ENCODE measurements at regions not wholly inside any gene's neighbourhood (a gene's known extent, or its start where the extent isn't known, plus 50 kb on each side); places are given as distances from the start of the nearest gene placed in this dataset.

DNA sequence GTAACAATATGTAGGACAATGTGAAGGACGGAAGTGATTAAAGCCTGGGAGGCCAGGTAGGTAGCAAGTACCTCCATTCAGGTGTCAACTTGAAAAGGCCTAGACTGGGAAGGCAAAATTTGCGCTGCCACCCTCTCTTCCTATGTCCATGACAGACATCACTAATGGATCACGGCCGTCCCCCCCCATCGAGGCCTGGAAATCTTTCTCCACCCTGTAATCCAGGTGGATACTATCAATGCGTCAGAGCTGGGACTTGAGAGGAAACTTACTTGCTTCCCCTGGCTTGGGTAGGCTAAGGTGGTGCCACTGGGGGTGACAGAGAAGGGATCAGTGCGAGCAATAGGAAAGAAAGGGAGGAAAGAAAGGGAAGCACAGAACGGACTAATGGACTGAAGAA is 156.1 kb downstream of the SALL1 start:
- DNase-seq (ENCODE audit: extremely low spot score in 2 of 2): no peak
- H3K27ac ChIP-seq: no peak overlapping the region
- H3K4me1 ChIP-seq: no peaks in the 10 kb centered on the region
- no peak overlapping the region for H3K4me3 ChIP-seq
- no peak for TF ChIP-seq POLR2A (IDR thresholded peaks at IDR 0.05)
- TF ChIP-seq, protein P1, sequence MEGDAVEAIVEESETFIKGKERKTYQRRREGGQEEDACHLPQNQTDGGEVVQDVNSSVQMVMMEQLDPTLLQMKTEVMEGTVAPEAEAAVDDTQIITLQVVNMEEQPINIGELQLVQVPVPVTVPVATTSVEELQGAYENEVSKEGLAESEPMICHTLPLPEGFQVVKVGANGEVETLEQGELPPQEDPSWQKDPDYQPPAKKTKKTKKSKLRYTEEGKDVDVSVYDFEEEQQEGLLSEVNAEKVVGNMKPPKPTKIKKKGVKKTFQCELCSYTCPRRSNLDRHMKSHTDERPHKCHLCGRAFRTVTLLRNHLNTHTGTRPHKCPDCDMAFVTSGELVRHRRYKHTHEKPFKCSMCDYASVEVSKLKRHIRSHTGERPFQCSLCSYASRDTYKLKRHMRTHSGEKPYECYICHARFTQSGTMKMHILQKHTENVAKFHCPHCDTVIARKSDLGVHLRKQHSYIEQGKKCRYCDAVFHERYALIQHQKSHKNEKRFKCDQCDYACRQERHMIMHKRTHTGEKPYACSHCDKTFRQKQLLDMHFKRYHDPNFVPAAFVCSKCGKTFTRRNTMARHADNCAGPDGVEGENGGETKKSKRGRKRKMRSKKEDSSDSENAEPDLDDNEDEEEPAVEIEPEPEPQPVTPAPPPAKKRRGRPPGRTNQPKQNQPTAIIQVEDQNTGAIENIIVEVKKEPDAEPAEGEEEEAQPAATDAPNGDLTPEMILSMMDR (IDR thresholded peaks at IDR 0.05): no peak
- no peak for TF ChIP-seq POLR2AphosphoS5 (IDR thresholded peaks at IDR 0.05; ENCODE audit: insufficient read depth in 1 of 2, low read depth in 1 of 2)
- H3K36me3 ChIP-seq: no peaks in the 10 kb centered on the region
- intact Hi-C loops (cut with DNase I): no loop called here
- H3K27me3 ChIP-seq: no peaks in the 10 kb centered on the region
- no peaks in the 10 kb centered on the region for H3K9me3 ChIP-seq

DNA sequence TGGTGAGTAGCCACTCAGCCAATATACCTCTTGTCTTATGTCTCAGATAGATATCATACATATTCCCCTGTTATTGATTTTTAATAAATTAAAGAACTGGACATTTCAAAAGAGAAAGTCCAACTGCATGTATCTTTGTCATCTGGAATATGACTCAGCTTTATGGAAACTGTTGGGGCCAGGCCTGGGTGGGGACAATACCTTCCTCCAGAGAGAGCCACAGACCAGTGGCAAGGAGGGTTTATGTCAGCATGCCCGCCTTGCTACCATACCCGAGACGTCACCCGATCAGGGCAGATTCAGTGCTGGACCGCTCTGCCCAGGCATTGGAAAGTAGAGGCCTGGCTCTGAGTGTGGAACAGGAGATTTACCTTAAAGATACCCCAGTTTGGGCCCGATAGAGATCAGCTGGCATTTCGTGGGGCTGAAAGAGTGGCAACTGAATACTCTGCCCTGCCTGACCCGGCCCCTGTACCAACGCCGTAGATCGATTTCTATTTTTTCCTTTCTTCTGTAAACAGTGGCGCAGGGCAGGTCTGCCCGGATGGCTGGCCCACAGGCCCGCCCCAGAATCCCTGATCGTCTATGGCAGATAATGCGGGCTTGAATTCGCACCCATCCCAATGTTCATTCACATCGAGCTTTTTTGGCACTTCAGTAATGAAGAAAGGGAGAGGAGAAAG is 158.6 kb downstream of the SALL1 start:
- H3K9me3 ChIP-seq: no peaks in the 10 kb centered on the region
- H3K27me3 ChIP-seq: no peaks in the 10 kb centered on the region
- no peak overlapping the region for H3K27ac ChIP-seq
- H3K4me1 ChIP-seq: no peaks in the 10 kb centered on the region
- no peak for TF ChIP-seq POLR2AphosphoS5 (IDR thresholded peaks at IDR 0.05; ENCODE audit: insufficient read depth in 1 of 2, low read depth in 1 of 2)
- TF ChIP-seq, protein P1 (IDR thresholded peaks at IDR 0.05): no peak
- no peak for TF ChIP-seq POLR2A (IDR thresholded peaks at IDR 0.05)
- no peak overlapping the region for H3K4me3 ChIP-seq
- no peaks in the 10 kb centered on the region for H3K36me3 ChIP-seq
- intact Hi-C loops (cut with DNase I): no loop called here
- no peak for DNase-seq (ENCODE audit: extremely low spot score in 2 of 2)

DNA sequence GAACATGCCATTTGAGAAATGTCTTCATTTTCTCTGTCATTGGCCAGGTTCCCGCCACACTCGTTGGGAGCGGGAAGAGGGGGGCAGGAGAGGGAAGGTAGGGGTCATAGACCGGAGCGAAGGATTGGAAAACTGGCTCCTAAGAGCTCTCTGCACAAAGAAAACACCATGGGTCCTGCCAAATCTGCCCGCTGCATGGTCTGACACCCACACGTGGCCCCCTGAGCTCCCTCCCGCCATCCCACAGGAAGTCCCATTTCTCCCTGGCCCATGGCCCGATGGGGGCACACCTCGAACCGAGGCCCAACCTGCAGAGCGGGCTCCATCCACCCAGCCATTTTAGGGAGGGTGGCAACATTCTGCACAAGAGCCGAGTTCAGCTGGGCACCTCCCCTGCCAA is 159.6 kb downstream of the SALL1 start:
- Histone ChIP-seq H3K4me1 (no peaks in the 10 kb centered on the region), H3K4me3 (no peak overlapping the region), H3K9me3 (no peaks in the 10 kb centered on the region), H3K36me3 (no peaks in the 10 kb centered on the region), H3K27me3 (no peaks in the 10 kb centered on the region), H3K27ac (no peak overlapping the region)
- TF ChIP-seq, protein P1 (IDR thresholded peaks at IDR 0.05): no peak
- TF ChIP-seq POLR2A (IDR thresholded peaks at IDR 0.05) (no peak), POLR2AphosphoS5 (IDR thresholded peaks at IDR 0.05; ENCODE audit: insufficient read depth in 1 of 2, low read depth in 1 of 2) (no peak)
- no peak for DNase-seq (ENCODE audit: extremely low spot score in 2 of 2)
- intact Hi-C loops (cut with DNase I): no loop called here

DNA sequence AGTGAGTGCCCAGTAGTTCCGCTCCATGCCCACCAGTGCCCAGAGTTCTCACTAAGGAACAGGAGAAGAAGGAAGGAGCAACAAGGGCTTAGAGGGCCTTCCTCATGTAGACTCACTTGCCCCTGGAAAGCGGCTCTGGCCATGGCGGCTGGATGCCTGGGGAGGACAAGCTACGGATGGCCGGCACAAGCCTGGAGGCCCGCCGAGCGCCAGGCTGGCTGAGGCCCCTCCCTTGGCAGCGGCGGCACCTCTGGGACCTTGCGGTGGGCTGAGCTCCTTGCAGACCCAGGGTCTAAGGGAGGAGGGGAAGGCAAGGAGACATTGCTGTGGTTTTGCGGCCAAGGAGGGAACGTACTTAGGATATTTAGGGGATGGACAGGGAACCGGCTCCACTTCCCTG is 160.1 kb downstream of the SALL1 start:
- intact Hi-C loops (cut with DNase I): no loop called here

DNA sequence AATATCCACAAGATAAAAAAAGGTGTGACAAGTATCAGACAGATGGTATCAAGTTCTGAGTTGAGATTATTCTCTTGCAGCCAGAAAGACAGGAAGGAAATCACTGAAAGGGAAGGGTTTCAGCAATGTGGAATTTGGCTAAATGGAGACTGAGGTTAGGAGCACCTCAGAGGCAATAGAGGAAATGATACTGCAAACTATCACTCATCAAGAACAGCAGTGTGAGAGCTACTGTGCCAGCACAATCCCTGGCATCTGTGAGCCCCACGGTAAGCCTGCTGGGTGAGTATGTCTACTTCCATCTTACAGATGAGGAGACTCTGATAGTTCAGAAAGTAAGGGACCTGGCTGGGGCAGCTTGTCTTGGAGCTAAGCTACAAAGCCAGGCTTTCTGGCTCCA is 162.0 kb downstream of the SALL1 start:
- Histone ChIP-seq H3K4me3 (no peak overlapping the region), H3K27ac (no peak overlapping the region), H3K4me1 (no peaks in the 10 kb centered on the region), H3K27me3 (no peaks in the 10 kb centered on the region), H3K36me3 (no peaks in the 10 kb centered on the region), H3K9me3 (no peaks in the 10 kb centered on the region)
- TF ChIP-seq POLR2A (IDR thresholded peaks at IDR 0.05): no peak
- no peak for TF ChIP-seq POLR2AphosphoS5 (IDR thresholded peaks at IDR 0.05; ENCODE audit: insufficient read depth in 1 of 2, low read depth in 1 of 2)
- TF ChIP-seq, protein P1 (IDR thresholded peaks at IDR 0.05): no peak
- intact Hi-C loops (cut with DNase I): no loop called here
- no peak for DNase-seq (ENCODE audit: extremely low spot score in 2 of 2)

More for the DNA sequence above, 160.1 kb downstream of the SALL1 start:
- Histone ChIP-seq H3K9me3 (no peaks in the 10 kb centered on the region), H3K36me3 (no peaks in the 10 kb centered on the region), H3K4me3 (no peak overlapping the region), H3K27me3 (no peaks in the 10 kb centered on the region), H3K4me1 (no peaks in the 10 kb centered on the region), H3K27ac (no peak overlapping the region)
- DNase-seq (ENCODE audit: extremely low spot score in 2 of 2): no peak
- TF ChIP-seq POLR2AphosphoS5 (IDR thresholded peaks at IDR 0.05; ENCODE audit: insufficient read depth in 1 of 2, low read depth in 1 of 2) (no peak), POLR2A (IDR thresholded peaks at IDR 0.05) (no peak)
- TF ChIP-seq, protein P1 (IDR thresholded peaks at IDR 0.05): no peak
